ENCODE measurements at regions not wholly inside any gene's neighbourhood (a gene's known extent, or its start where the extent isn't known, plus 50 kb on each side); places are given as distances from the start of the nearest gene placed in this dataset.

DNA sequence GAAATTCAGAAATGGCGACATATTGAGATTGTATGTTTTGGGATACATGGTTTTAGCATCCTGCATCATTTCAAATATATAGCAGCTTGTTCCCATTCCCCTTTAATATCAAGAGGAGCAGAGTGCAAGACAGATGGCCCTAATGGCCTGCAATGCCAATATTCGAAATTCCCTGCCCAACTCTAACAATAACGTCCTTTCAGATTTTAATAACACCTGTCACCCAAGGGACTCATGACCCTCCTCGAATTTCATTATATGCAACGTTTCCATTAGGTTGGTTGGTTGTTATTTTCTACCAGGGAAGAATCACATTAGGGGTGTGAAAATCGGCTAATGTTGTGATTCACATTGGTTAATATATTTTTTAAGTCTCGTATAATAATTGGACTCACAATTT lies 170.0 kb downstream of the TNFSF13B start:
- DNase-seq, result no peak

DNA sequence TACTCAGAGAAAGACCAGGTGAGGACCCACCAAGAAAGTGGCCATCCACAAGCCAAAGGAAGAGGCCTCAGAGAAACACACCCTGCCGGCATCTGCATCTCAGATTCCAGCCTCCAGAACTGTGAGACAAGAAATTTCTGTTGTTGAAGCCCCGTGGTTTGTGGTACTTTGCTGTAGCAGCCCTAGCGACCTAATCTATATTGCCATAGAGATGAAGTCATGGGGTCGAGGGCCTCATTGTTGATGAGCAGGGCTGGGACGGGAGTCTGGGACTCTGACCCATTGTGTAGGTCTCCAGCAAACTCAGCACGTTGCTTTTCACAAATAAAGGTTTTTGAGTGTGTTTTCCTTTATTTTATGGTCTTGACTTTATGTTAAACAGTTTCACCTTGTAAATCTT lies 174.9 kb downstream of the TNFSF13B start:
- DNase-seq, result no peak

DNA sequence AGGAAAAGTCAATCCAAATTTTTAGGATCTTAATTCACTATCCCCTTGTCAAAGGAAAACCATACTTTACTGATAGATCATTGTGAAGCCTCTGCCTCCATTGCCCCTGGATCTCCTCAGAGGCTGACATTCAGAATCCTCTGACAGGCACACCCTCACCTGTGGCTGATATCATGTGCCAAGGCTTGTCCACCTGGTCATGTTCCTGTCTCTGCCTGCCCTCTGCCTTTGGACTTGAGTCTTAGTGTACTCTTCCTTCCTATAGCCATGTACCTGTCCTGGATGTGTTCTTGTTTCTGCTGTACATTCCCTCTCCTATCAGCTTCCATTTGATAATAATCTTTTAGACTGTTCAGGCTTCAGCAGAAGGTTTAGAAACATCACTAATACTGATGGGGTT lies 179.4 kb downstream of the TNFSF13B start:
- no peak for DNase-seq

DNA sequence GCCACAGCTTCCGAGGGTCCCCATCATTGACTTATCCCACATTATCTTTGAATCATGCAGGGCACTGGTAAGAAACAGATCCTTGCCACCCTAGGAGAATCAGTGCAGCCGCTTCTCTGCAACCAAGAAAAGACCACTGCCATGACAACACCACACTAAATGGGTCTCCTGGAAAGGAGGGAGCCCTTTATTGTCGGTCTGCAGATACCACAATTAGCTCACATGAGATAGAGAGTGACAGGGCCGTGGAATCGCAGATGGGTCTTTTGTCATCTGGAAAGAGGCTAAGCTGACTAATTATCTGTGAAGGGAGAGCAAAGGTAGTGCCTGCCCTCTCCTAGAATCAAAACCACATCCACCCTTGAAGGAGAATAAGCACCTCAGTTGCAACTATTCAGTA lies 178.3 kb upstream of the MYO16 start:
- no peak for DNase-seq

DNA sequence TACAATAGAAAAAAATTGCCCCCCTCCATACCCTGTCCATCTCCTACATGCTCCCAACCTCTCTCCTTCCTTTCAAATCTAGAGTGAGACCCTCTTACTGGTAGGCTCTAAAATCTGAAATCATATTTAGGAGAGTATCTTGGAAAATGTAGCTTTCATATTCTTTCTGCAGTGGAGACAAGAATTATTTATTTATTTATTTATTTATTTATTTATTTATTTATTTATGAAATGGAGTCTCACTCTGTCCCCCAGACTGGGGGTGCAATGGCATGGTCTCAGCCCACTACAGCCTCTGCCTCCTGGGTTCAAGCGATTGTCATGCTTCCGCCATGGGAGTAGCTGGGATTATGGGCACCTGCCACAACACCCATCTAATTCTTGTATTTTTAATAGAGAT lies 174.1 kb upstream of the MYO16 start:
- DNase-seq, result no peak

DNA sequence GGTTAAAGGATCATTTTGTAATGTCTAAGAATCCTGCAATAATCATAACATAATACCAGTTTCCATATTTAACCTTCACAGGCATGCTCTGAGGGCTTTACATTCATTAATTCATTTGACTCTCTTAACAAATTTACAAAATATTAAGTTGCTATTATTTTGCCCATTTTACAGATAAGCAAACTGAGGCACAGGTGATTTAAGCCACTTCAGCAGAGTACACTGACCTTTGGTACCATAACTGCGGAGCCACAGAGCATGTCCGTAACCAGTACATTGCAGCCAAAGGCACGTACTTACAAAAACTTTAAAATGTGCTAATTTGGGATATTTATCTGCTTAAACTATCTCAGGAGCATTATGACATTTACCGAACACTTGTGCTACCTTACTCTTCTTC lies 169.4 kb upstream of the MYO16 start:
- DNase-seq, result no peak

DNA sequence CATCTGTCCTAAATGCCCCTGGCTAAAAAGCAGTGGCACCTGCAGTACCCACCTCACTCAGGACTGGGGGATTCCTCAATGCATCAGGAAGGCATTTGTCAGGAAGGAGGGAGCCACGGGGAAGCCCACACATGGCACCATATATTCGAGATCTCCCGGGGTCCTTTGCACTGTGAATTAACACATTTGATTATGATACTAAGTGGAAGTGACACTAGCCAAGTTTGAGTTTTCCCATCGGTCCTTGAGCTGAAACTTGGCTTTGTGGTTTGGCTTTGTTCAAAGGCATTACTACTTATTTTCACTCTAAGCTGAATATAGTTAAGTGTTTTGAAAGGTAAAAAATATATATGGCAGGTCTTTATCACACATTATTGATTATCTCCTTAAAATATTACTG lies 168.7 kb upstream of the MYO16 start:
- no peak for DNase-seq

DNA sequence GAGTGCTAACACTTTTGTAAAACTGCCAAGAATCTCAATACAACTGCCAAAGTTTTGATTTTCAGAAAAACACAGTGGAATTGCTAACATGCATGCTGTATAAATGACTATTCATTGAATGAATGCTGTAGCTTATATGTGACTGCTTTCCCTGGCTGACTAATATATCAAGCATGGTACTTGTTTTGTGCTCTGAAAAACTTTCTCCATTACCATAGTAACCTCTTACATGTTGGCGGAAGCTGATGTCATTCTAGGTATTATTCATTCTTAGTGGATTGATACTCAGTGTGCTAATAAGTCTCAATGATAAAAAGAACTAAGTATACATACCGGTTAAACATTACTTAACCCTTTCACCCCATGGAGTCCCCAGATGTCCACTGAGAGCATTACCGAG lies 166.1 kb upstream of the MYO16 start:
- DNase-seq, result peak; percentile 71

DNA sequence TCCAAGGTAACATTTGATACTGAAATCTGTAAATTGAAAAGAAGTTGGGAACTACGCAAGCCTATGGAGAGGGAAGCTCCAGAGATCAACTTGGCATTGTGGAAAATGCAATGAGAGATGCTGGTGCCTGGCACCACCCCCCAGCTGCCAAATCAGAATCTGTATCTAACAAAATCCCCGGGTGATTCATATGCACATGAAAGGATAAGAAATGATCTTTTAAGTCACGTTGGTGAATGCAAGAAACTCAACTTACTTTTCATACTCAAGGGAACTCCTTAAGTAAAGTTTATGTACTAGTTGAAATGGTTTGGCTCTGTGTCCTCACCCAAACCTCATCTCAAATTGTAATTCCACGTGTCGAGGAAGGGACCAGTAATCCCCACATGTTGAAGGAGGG lies 158.5 kb upstream of the MYO16 start:
- no peak for DNase-seq

DNA sequence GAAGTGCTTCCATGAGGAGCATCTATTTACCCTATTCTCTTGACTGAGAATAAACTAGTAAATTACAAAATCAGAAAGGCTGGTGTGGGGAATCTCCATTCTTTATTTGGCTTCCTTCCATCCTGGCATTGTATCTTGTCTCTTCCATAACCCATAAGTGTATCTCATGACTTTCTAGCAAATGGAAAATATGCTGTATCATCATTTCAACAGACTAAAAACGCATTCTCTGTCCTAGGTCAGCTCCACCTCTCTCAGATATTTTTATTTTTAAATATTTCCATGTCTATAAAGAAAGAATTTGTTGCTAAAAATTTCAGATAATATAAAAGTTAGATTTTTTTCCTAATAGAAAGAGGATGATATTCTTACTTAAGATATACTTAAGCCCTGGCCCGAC lies 154.2 kb upstream of the MYO16 start:
- DNase-seq, result no peak

DNA sequence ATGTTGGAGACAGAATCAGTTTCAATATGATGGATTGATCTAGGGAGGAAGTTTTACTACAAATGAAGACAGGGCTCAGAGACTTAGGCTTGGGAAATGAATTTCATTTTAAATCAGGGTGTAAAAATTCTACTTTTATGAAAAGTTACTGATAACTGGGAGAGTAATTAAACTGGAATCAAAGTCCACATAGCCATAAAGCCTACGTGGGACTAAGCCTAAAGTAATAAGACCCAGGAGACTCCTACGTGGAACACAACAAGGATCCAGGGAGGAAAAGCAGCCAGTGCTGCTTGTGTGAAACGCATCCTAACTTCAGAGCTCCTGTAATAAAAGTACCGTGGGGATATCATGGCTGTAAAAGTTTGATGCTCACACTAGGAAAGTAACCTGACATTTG lies 152.0 kb upstream of the MYO16 start:
- DNase-seq, result no peak

DNA sequence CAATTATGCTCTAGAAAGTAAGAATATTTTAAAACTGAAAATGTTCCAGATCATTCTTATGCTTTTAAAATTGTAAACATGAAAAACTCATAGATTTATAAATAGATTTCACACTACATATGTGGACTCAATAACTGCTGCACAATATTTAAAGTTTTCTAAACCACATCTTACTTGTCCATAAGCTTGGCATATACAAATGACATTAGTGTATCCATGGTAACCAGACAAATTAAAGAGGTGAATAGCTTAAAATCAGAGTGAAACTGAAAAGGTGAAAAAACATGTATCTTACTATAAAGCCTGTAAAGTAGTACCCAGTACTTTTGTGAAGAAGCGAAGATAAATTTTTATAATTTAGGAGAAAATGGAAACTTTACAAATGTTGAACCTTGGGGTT lies 151.2 kb upstream of the MYO16 start:
- DNase-seq, result no peak

DNA sequence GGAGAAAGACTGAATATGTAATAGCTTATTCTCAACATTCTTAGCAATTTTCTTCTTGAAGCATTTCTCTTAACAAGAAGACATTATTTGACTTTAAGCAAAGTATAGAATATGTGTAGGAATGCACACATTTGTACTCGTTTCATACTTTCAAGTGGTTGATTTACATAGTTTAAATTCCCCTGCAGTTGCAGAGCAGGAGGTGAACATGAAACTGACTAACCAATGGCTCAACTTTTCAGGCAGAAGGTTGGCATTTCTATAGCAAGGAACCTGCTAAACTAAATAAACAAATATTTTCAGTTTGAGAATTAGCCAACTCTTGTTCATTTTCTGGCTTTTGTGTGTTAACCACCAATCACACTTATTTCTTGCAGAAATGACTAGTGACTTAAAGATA lies 145.4 kb upstream of the MYO16 start:
- DNase-seq, result no peak

DNA sequence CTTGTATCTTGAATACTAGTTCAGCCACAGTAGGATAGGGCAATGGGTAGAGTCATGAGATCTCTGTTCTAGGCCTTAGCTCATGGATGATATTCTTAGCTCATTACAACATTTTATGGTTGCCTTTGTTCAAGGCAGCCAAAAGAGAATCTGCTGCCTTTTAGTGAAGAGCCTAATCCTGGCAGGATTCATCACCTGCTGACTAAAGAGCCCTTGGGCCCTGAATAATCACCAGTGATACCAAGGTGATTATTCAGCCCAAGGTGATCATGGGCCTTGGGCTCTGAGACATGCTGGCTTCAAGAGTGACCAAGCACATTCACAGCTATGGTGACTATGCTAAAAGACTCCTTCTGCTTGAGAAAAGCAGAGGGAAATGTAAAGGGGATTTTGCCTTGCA lies 143.3 kb upstream of the MYO16 start:
- no peak for DNase-seq

DNA sequence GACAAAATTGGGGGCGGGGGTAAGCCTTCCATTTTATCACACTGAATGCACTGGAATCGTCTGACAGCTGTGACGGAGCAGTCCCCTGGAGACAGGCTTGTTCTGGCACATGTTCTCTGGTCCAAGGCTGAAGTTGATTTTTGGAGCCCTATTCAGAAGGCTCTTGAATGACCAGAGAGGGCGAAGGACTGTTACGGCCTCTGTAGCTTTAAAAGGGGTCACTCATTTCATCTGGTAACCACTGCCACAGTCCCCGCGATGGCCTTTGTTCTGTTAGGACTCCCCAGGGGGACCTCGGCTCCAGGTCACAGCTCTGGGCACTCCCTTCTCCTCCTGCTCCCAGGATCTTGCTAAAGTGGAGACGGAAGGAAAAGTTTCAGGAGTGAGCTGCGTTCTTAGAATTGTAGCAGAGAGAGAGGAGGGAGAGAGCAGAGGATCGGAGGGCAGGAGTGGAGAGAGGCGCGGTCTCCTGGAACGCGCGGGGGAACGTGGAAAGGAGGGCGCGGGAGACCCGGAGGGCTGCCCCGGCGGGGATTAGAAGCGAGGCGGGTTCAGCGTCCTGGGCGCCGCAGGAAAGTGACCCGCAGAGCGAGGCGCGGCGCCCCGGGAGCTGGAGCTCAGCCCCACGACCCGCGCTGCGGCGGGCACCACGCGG lies 134.3 kb upstream of the MYO16 start:
- no peak for DNase-seq

DNA sequence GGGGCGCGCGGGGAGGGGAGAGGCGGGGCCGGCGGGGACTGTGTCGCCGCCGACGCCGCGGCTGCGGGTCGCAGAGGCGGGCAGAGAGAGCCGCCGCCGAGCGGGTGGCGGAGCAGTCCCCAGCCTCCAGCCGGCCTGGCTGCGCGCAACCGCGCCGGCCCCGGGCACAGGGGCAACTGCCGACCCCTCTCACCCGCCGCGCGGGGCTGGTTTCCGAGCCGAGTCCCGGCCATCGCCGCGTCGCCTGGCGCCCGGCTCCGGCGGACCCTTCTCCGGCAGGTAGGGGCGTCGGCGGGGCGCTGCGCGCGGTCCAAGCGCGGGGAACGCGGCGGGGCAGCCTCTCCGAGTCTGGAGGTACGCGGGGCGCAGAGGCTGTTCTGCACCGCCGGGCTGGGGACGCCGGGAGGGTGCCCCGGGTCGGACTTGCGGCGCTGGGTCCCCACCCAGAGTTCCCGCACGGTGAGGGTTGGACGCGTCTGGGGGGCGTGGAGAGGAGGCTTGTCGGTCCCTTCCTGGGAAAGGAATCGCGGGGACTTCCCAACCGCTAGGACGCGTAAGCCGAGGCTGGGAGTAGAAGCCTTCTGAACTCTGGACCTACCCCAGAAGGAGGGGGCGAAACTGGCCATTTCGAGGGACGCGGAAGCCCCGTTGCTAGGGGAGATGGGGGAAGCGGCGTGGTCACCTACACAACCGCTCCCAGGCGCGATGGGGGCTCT lies 133.6 kb upstream of the MYO16 start:
- no peak for DNase-seq

DNA sequence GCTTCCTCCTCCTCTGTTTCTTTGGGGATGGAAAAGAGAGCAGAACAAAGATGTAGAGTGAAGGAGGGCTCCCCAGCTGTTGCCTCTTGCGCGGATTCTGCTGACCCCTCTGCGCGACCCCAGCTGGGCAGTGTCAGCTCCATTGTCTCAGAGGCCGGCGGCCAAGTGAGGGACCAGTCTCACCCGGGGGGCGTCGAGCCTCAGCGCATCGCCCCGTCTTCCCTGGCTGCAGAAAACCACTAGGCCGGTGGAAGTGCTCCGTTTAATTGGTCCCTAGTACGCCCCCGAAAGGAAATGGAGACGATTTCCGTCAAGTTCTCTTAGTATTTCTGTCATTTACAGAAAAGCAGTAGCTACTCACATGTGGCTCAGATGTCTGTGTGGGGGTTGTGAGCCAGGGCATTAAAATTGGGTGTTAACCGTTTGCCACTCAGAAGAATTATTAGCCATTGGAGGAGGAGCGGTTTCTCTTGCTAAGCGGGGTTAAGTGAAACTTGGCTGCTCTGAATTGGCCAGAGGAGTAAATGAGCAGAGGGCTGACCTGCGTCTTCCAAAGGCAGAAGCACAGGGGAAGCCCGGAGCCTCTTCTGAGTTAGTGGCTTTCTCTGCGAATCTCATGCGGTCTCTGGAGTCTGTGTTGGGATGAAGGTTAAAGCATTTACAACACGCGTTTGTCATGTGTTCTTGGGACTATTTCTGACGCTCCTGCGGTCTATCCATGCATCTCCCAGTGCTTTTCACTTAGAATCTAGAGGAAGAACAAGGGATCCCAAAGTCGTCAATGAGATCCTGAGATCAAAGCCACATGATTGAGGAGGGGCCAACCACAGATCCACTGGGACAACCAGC lies 132.8 kb upstream of the MYO16 start:
- no peak for DNase-seq

DNA sequence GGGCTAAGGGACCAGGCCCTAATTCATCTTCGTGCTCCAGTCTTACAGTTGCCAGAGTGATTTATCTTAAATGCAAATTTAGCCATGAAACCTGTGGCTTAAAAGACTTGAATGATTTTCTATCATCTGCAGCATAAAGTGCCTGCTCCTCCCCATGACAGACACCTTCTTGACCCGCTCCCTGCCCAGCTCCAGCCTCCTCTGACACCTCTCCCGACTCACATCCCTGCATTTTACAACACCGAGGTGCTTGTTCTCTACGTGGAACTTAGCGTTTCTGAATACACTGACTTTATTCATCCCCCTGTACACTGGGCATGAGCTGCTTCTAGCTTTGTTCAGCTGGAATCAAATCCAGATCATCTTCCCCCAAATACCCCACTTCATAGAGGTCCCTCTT lies 128.7 kb upstream of the MYO16 start:
- no peak for DNase-seq

DNA sequence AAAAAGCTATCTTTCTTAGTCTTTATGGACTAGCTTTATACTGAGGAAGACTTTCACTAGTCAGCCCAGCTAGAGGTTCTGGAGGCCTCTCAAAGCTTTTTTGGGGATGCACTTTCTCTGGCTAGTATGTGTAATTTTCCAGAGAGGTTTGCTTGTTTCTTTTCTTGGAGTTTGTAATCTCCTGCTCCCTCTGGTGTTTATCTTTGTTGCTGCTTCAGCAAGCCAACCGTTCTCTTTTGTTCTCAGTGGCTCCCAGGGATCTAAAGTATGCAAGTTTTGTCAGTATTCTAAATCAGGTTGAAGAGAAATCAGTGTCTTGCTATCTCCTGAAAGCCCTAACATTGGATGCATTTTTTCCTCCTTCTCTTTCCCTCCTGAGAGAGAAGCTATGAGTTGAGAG lies 121.1 kb upstream of the MYO16 start:
- DNase-seq, result peak; percentile 11

DNA sequence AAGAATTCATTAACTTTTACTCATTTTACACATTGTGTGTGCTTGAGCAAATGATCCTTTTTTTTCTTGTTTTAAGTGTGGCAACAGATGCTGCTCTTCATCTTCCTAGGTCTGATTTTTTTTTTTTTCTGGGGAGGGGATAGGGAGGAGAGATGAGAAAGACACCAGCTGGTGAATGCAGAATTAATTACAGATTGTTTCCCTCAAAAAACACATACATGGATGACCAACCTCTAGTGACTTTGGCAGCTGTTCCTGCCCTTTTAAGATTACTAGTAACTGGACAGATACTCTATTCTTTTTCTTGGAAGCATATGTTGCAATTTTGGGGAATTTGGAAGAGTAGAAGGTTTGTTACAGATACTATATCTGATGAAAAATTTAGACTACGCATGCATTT lies 103.6 kb upstream of the MYO16 start:
- no peak for DNase-seq

DNA sequence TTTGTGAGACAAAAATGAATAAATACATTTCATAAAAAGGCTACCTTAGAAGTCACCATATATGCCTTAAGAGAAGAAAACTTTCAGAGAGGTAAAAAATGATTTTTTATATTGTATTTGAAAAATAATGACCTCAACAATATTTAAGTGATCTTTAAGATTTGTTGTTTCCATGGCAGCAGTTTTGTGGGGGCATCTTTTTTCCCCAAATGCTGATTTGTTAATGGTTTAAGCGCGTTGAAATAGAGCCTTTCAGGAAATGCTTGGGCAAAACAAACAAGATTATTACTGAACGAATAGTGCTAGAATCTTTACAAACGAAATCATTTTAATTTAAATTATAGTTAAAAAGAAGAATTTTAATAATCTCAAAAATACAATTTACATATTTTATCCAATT lies 103.1 kb upstream of the MYO16 start:
- DNase-seq, result no peak

DNA sequence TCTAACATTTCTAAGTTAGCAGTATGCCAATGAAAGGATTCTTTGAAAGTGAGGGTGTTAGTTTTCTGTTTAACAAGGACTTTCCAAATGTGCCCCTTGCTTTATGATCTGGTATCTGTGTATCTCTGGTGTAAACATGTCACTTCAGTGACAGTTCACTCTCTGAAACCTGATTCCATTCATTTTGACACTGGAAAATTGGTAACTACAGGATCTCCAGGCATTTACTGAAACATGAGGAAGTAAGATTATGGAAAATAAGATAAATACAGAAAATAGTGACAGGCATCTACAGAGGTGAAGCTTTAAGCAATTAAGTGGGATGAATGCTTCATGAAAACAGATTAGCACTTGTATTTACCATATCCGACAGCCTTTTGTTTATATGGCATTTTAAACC lies 101.6 kb upstream of the MYO16 start:
- no peak for DNase-seq

DNA sequence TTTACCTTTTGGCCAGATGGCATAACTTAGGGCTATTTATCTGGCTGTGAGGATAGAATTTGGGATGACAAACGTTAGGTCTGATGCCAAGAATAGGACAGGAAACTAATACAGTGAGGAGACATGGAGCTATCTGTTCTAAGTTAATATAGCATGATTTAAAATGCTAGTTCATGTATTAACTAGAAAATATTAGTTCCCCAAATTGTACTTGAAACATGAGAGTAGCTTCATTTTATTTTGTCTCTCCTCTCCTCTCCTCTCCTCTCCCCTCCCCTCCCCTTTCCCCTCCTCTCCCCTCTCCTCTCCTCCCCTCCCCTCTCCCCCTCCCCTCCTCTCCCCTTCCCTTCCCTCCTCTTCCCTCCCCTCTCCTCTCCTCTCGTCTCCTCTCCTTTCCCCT lies 101.1 kb upstream of the MYO16 start:
- no peak for DNase-seq

DNA sequence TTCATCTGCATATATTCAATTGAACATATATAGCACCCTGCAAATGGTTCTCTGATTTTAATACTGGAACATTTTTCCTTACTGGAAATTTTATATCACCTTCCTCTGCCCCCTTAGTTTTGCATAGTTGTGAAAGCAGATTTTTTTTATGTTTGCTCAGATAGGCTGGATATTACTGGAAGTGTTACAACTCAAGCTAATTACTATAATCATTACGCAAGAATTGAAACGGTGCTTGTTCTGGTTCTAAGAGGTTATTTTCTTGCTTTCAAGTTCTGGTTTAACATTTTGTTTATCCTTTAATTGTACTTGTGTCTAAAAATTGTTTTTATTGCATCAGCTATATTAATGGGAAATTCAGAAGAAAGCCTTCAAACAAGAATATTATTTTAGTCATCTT lies 95.6 kb upstream of the MYO16 start:
- DNase-seq, result no peak

All from amniotic stem cell (primary cell).